ENCODE measurements at regions not wholly inside any gene's neighbourhood (a gene's known extent, or its start where the extent isn't known, plus 50 kb on each side); places are given as distances from the start of the nearest gene placed in this dataset.

DNA sequence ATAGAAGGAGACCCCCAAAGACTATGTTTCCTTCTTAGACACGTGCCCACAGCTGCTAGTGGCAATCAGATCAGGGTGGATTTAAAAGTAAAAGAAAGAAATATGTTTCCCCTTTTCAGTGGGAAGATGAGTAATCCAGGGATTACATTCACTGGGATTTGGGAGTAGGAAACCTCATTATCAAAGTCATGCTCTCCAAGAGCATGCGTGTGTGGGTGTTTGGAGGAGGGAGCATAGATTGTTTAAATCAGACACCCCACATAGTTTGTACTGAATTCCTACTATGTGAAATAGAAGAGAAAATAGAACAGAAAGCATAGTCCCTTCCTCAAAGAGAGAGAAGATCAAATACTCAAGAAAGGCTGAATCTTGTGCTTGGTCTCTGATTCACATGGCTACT lies 65.5 kb upstream of the TBCA start:
- ChIA-PET CTCF (ENCODE audit: unreplicated experiment) (no interaction called here), POLR2A (no interaction called here)
- BruUV-seq (replicated peaks) = no TSS peak
- Histone ChIP-seq H3K9me3 (ENCODE audit: low read length) (no peaks in the 10 kb centered on the region), H3K4me2 (ENCODE audit: low read length) (no peak overlapping the region), H3K9me2 (ENCODE audit: insufficient read depth, low read length) (no peaks in the 10 kb centered on the region), H2AFZ (ENCODE audit: low read length) (no peak overlapping the region), H3K4me1 (ENCODE audit: insufficient read depth, low read length, poor library complexity, severe bottlenecking) (no peaks in the 10 kb centered on the region), H3K79me2 (ENCODE audit: insufficient read depth, low read depth, low read length) (no peaks in the 10 kb centered on the region), H4K20me1 (ENCODE audit: insufficient read depth, low read length) (no peaks in the 10 kb centered on the region), H3K36me3 (ENCODE audit: insufficient read depth, low read length) (no peaks in the 10 kb centered on the region), H3K27ac (ENCODE audit: low read depth, low read length, poor library complexity, severe bottlenecking) (no peak overlapping the region), H3K4me3 (ENCODE audit: low read depth, low read length, poor library complexity, severe bottlenecking) (no peak overlapping the region)
- DNase-seq (ENCODE audit: low spot score) = no peak
- TF ChIP-seq EZH2phosphoT487 (IDR thresholded peaks at IDR 0.05; ENCODE audit: borderline replicate concordance, low read depth, low read length) = no peak
- TF ChIP-seq, protein P1, sequence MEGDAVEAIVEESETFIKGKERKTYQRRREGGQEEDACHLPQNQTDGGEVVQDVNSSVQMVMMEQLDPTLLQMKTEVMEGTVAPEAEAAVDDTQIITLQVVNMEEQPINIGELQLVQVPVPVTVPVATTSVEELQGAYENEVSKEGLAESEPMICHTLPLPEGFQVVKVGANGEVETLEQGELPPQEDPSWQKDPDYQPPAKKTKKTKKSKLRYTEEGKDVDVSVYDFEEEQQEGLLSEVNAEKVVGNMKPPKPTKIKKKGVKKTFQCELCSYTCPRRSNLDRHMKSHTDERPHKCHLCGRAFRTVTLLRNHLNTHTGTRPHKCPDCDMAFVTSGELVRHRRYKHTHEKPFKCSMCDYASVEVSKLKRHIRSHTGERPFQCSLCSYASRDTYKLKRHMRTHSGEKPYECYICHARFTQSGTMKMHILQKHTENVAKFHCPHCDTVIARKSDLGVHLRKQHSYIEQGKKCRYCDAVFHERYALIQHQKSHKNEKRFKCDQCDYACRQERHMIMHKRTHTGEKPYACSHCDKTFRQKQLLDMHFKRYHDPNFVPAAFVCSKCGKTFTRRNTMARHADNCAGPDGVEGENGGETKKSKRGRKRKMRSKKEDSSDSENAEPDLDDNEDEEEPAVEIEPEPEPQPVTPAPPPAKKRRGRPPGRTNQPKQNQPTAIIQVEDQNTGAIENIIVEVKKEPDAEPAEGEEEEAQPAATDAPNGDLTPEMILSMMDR (conservative IDR thresholded peaks at IDR 0.05; ENCODE audit: low read length) = no peak
- intact Hi-C loops (cut with micrococcal nuclease; ENCODE audit: unreplicated experiment) = no loop called here

- Histone ChIP-seq H3K36me3 (ENCODE audit: insufficient read depth, low read length) (no peaks in the 10 kb centered on the region), H3K9me3 (ENCODE audit: low read length) (no peaks in the 10 kb centered on the region), H3K9me2 (ENCODE audit: insufficient read depth, low read length) (no peaks in the 10 kb centered on the region), H3K4me1 (ENCODE audit: insufficient read depth, low read length, poor library complexity, severe bottlenecking) (no peaks in the 10 kb centered on the region), H3K4me3 (ENCODE audit: low read depth, low read length, poor library complexity, severe bottlenecking) (no peak overlapping the region), H3K4me2 (ENCODE audit: low read length) (no peak overlapping the region), H2AFZ (ENCODE audit: low read length) (no peak overlapping the region), H3K79me2 (ENCODE audit: insufficient read depth, low read depth, low read length) (no peaks in the 10 kb centered on the region), H3K27ac (ENCODE audit: low read depth, low read length, poor library complexity, severe bottlenecking) (no peak overlapping the region), H4K20me1 (ENCODE audit: insufficient read depth, low read length) (no peaks in the 10 kb centered on the region)
- no TSS peak for BruUV-seq (replicated peaks)
- TF ChIP-seq, protein P1 (conservative IDR thresholded peaks at IDR 0.05; ENCODE audit: low read length) = no peak
- no peak for TF ChIP-seq EZH2phosphoT487 (IDR thresholded peaks at IDR 0.05; ENCODE audit: borderline replicate concordance, low read depth, low read length)
- ChIA-PET CTCF (ENCODE audit: unreplicated experiment) (no interaction called here), POLR2A (no interaction called here)
- intact Hi-C loops (cut with micrococcal nuclease; ENCODE audit: unreplicated experiment) = no loop called here
- DNase-seq (ENCODE audit: low spot score) = no peak
These were observed 64.8 kb upstream of the TBCA start for GRCh38 chr5:77840930-77841329.

- no peak for TF ChIP-seq EZH2phosphoT487 (IDR thresholded peaks at IDR 0.05; ENCODE audit: borderline replicate concordance, low read depth, low read length)
- TF ChIP-seq, protein P1 (conservative IDR thresholded peaks at IDR 0.05; ENCODE audit: low read length) = no peak
- Histone ChIP-seq H4K20me1 (ENCODE audit: insufficient read depth, low read length) (no peaks in the 10 kb centered on the region), H3K9me3 (ENCODE audit: low read length) (no peaks in the 10 kb centered on the region), H3K36me3 (ENCODE audit: insufficient read depth, low read length) (no peaks in the 10 kb centered on the region), H3K79me2 (ENCODE audit: insufficient read depth, low read depth, low read length) (no peaks in the 10 kb centered on the region), H2AFZ (ENCODE audit: low read length) (no peak overlapping the region), H3K4me1 (ENCODE audit: insufficient read depth, low read length, poor library complexity, severe bottlenecking) (no peaks in the 10 kb centered on the region), H3K27ac (ENCODE audit: low read depth, low read length, poor library complexity, severe bottlenecking) (no peak overlapping the region), H3K9me2 (ENCODE audit: insufficient read depth, low read length) (no peaks in the 10 kb centered on the region), H3K4me3 (ENCODE audit: low read depth, low read length, poor library complexity, severe bottlenecking) (no peak overlapping the region), H3K4me2 (ENCODE audit: low read length) (no peak overlapping the region)
- intact Hi-C loops (cut with micrococcal nuclease; ENCODE audit: unreplicated experiment) = no loop called here
- DNase-seq (ENCODE audit: low spot score) = no peak
- CTCF ChIA-PET (ENCODE audit: unreplicated experiment) = no interaction called here
- BruUV-seq (replicated peaks) = no TSS peak
- POLR2A ChIA-PET = no interaction called here
These were observed 63.6 kb upstream of the TBCA start for GRCh38 chr5:77839691-77840090.

All from OCI-LY7 (cell line).